Progenitor cell of endocrine pancreas (in vitro differentiated cells): ENCODE measurements at regions not wholly inside any gene's neighbourhood (a gene's known extent, or its start where the extent isn't known, plus 50 kb on each side); places are given as distances from the start of the nearest gene placed in this dataset.

Experiments
- DNase-seq: peaks from one replicate; pipeline ENCODE4 v3.0.0; 2021; ENCODE audit warnings: low spot score; ENCODE audit not compliant: unreplicated experiment
- H3K27ac Mint-ChIP-seq: 2 replicates; pipeline ENCODE4 v1.8.0; 2021; ENCODE audit warnings: mild to moderate bottlenecking, moderate library complexity, mixed read lengths
- H3K27me3 Mint-ChIP-seq: 2 replicates; pipeline ENCODE4 v1.8.0; 2021; ENCODE audit warnings: mixed read lengths
- H3K36me3 Mint-ChIP-seq: 2 replicates; pipeline ENCODE4 v1.8.0; 2022; ENCODE audit warnings: mixed read lengths; ENCODE audit not compliant: insufficient read depth
- H3K4me1 Mint-ChIP-seq: 2 replicates; pipeline ENCODE4 v1.8.0; 2021; ENCODE audit warnings: low read depth, mixed read lengths
- H3K4me3 Mint-ChIP-seq: 2 replicates; pipeline ENCODE4 v1.8.0; 2021; ENCODE audit warnings: low read depth, mild to moderate bottlenecking, moderate library complexity, mixed read lengths
- H3K9me3 Mint-ChIP-seq: 2 replicates; pipeline ENCODE4 v1.8.0; 2021; ENCODE audit warnings: low read depth, mixed read lengths
- CTCF ChIP-seq: fragments of 200-600 bp; sonication (generic); IDR thresholded peaks from one replicate; pipeline ENCODE4 v1.5.0; 2021; ENCODE audit warnings: antibody characterized with exemption, mild to moderate bottlenecking; ENCODE audit not compliant: unreplicated experiment

DNA sequence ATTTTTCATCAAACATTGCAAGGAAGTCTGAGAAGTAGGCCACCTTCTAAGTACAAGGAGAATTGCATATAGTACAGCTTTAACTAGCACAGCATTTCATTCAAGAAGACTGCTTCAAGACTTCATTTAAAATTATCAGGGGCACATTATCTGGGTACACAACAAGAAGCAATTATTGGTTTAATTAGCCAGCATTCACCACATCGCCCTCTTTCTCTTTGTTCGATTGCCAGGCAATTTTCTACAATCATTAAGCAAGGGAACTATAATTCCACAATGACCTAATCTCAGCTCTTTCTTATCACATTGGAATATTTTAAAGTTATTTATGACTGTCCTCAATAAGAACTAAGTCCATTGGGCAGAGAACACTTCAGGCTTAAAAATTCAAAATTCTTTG is 1347.1 kb upstream of the PABPC4L start:
- no peak overlapping the region for H3K27ac Mint-ChIP-seq
- DNase-seq = no peak
- no peak overlapping the region for H3K4me3 Mint-ChIP-seq
- H3K9me3 Mint-ChIP-seq = no peaks in the 10 kb centered on the region
- no peaks in the 10 kb centered on the region for H3K4me1 Mint-ChIP-seq
- no peaks in the 10 kb centered on the region for H3K27me3 Mint-ChIP-seq
- no peaks in the 10 kb centered on the region for H3K36me3 Mint-ChIP-seq
- no peak for TF ChIP-seq CTCF

DNA sequence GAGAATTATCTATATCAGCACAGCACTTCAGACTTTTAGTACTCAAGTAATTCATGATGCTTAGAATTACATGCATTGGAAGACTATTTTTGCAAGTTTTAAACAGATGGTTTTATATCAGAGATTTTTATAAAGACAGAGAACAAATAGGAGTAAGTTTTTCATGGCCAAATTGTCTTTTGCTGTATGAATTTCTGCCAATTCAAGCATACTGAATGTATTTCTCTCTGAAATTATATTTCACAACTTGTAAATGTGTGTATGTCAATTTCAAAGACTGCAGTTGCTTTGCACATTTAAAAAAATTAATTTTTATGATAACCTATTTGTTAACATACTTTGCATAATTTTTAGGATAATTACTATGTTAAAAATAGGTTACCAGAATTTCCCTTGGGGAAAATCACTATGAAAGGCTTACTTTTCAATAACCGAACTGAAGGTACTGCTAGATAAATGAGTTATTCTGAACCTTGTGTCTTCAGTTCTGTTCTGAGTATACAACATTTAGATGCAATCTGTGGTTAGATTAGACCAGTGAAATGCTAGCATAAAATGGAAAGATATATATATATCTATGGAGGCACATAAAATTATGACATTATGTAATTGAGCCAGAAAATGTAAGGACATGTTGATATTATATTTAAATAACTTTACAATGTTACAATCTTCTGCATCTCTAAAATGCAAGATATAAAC is 1344.2 kb upstream of the PABPC4L start:
- H3K36me3 Mint-ChIP-seq = no peaks in the 10 kb centered on the region
- H3K27ac Mint-ChIP-seq = no peak overlapping the region
- no peak for DNase-seq
- H3K27me3 Mint-ChIP-seq = no peaks in the 10 kb centered on the region
- no peak overlapping the region for H3K4me3 Mint-ChIP-seq
- TF ChIP-seq CTCF = no peak
- peaks cover 1% of the 10 kb centered on the region for H3K9me3 Mint-ChIP-seq
- no peaks in the 10 kb centered on the region for H3K4me1 Mint-ChIP-seq

DNA sequence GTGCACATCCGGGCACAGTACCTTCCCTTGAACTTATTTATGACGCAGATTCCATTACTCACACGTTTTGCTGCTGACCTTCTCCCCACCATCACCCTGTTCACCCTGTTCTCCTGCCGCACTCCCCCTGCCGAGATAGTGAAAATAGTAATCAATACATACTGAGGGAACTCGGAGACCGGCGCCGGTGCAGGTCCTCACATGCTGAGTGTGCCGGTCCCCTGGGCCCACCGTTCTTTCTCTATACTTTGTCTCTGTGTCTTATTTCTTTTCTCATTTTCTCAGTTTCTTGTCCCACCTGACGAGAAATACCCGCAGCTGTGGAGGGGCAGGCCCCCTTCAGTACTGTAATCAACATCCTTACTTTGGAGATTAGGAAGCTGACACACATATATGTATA is 1337.1 kb upstream of the PABPC4L start:
- Mint-ChIP-seq H3K4me1 (no peaks in the 10 kb centered on the region), H3K9me3 (peaks cover 9% of the 10 kb centered on the region), H3K4me3 (no peak overlapping the region), H3K36me3 (no peaks in the 10 kb centered on the region), H3K27me3 (no peaks in the 10 kb centered on the region), H3K27ac (no peak overlapping the region)
- TF ChIP-seq CTCF = no peak
- no peak for DNase-seq

GRCh38 chr4:135533053-135533452 is 1331.5 kb upstream of the PABPC4L start:
- no peak for DNase-seq
- H3K27me3 Mint-ChIP-seq = no peaks in the 10 kb centered on the region
- no peaks in the 10 kb centered on the region for H3K36me3 Mint-ChIP-seq
- no peak overlapping the region for H3K27ac Mint-ChIP-seq
- no peaks in the 10 kb centered on the region for H3K9me3 Mint-ChIP-seq
- H3K4me3 Mint-ChIP-seq = no peak overlapping the region
- H3K4me1 Mint-ChIP-seq = no peaks in the 10 kb centered on the region
- no peak for TF ChIP-seq CTCF

GRCh38 chr4:135532132-135532531 is 1330.5 kb upstream of the PABPC4L start:
- DNase-seq = no peak
- Mint-ChIP-seq H3K4me3 (no peak overlapping the region), H3K4me1 (no peaks in the 10 kb centered on the region), H3K9me3 (no peaks in the 10 kb centered on the region), H3K27me3 (no peaks in the 10 kb centered on the region), H3K27ac (no peak overlapping the region), H3K36me3 (no peaks in the 10 kb centered on the region)
- no peak for TF ChIP-seq CTCF
